HG03521 (cell line): ENCODE measurements at regions not wholly inside any gene's neighbourhood (a gene's known extent, or its start where the extent isn't known, plus 50 kb on each side); places are given as distances from the start of the nearest gene placed in this dataset.
"Not testable (repeated sequence)": the region's sequence is repeated elsewhere in the genome, so short reads cannot be mapped to it uniquely, and the experiment has no call there.

Experiments
- ATAC-seq: cut with Tn5 transposase; IDR thresholded peaks from one replicate; pipeline ENCODE4 v1.9.1; 2021; ENCODE audit warnings: mild to moderate bottlenecking, moderate library complexity; ENCODE audit not compliant: unreplicated experiment

DNA sequence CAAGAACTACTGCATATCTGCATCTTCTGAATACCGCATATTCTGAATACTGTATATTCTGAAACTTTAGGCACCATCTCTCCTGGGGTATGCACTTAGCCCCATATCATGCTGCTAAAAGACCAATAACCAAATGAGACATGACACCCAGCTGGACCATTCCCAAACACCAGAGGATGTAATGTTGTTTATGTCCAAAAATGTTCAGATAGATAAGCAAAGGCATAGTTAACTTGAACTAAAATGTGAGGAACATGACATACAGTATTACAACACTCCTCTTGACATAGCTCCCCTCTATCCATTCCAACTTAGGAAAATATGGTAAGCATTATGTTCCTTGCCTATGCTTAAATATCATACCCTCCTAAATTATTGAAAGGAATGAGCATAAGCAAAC is 127.3 kb downstream of the TENT5A start:
- no peak for ATAC-seq

DNA sequence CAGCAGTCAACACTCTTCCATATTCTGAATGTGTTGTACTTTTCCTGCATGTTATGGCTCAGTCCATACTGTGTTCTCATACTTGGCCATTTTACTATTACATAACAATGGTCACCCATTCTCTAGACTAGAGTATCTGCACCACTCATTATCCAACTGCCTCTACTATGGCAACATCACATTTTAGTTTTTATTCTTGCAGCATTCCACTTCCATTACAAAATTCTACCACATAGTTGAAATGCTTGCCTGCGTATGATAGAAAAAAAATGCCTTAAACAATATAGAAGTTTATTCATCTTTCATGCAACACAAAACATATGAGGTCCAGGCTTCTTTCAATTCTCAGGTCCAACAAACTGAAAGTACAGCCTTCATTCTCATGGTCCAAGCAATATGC is 128.0 kb downstream of the TENT5A start:
- no peak for ATAC-seq

DNA sequence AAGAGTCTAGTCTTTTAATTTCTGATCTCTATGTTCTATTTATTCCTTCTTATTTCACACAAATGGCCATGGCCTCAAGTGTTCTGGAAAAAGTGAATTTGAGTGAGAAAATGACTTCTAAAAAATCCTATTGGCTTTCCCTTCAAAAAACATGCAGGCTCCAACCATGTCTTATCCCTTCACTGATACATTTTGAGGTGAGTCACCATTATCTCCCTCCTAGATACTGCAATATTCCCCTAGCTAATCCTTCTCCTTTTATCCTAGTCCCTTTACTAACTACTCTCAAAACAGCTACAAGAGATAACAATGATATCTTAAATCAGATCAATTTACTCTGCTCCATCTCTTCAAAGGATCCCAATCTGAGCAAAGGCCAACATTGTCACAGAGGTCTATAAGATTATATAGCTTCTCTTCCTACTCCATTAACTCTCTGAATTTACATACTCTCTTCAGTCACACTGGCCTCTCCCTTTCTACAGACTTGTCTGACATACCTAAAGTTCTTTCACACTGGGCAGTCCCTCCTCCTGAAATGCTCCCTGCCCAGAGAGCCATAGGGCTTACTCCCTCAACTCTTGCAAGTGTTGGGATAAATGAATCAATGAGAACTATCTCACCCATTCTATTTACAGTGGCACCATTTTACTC is 129.2 kb downstream of the TENT5A start:
- no peak for ATAC-seq

DNA sequence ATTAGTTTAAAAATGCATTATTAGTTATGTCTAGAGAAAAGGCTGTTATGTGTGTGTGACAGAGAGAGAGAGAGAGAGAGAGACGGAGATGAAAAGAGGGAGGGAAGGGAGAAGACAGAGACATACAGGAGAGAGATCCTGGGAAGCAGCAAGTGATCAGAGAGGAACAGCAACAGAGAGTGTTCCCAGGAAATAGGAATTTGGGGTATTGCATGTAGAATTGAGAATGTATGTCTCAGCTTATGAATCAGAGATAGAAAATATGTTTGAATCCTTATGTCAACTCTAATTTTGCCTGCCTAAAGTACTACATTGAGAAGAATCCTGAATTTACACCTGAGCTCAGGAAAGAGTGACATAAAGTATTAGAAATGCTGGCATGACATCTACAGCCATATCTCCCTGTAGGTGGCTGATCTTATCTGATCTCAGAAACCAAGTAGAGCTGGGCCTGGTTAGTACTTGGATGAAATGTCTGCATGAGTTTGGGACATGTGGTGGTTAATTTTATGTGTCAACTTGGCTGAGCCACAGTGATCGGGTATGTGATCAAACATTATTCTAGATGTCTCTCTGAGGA is 130.6 kb downstream of the TENT5A start:
- no peak for ATAC-seq

DNA sequence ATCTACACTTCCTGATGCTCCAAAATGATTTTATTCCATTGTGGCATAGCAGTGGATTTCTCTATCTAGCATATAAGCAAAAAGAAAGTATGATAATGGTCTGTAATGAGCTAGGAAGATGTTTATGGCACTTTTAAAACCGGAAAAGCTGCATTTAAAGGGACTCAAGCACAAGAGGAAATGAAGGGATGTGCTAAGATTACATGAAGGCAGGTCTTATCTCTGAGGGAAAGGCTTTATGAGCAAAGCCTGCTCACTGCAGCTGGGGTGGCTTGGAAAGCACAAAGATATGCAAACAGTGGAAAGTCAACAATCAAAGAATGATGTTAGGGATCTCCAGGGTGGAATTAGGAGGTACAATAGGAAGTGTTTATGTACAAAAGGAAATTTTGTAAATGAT is 138.2 kb downstream of the TENT5A start:
- no peak for ATAC-seq

DNA sequence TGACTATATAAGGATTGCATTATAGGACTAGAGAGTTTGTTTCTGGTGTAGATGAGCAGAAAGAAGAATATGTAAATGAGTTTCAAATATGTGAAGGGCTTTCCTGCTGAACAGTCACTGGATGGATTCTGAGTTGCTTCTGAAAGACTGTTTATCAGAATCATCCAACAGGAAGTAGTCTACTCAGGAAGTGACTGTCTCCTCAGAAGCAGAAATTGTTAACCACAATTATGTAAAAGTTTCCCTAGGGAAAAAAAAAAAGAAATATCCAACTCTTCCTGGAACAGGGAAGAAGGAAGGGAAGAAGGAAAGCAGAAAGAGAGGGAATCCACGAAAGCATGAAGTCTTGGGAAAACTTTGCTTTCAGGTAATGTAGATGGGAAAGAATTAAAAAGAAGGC is 138.9 kb downstream of the TENT5A start:
- no peak for ATAC-seq

DNA sequence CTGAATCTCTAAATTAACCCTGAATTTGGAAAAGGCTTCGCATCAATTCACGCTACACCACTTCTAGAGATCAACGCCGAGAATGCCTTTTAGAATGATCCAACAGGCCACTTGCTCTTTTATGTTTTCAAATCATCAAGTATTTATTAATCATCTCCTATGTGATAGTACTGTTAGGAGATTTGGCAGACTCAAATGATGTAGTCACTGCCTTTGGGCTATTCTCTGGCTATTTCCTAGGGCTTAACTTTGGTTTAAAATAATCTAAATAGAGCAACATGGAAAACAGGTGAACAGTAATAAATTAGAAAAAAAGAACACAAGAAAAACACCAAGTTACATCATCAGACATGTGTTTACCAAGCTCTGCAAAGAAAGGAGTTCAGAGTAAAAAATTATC is 140.3 kb downstream of the TENT5A start:
- no peak for ATAC-seq

DNA sequence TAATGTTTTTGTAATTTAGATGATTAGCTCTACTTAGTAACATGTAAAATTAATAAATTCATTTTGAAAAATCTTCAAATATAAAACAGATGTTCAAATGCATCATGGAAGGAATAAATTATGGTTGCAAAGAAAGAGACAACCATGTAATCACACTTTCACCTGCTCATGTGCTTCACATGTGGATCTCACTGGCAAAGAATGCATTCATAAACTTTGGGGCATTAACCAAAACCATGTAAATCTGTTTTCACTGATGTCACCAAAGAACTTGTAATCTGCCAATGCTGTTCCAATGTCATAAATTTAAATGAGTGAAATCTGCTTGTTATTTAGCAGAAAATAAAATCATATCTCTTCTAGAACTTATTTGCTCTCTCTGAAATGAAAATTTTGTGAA is 142.7 kb downstream of the TENT5A start:
- no peak for ATAC-seq

DNA sequence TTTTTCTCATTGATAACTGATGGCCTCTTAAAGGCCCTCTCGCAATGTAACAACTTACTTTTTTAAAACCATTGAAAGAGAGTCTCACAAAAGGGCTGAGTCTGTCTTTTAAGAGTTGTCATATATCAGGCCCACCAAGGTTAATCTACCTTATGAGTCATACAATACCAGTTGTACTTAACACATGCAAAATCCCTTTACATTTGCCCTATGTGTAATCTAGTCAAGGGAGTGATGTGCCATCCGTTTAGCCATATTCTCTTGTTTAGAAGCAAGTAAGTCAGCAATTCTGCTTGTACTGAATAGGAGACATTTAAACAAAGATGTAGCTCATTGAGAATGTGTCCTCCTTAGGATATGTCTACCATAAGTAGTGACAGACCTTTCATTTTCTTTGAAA is 143.7 kb downstream of the TENT5A start:
- no peak for ATAC-seq

DNA sequence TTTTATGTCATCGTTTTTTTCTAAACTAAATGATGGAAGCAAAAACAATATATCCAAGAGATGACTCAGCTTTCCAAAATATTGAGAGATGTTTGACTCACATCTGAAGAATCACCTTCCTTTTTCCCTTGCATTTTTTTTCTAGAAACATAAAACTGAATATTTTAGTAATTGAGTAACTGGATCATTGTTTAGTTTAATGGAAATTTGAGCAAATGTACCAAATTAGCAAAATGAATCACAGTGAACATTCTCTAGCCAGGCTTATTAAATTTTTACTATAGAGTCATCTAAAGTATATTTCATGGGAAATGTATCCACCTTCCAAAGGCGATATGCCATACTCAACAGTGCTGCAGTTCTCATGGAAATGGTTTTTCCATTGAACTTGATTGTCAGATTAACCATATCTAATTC is 145.5 kb downstream of the TENT5A start:
- no peak for ATAC-seq

DNA sequence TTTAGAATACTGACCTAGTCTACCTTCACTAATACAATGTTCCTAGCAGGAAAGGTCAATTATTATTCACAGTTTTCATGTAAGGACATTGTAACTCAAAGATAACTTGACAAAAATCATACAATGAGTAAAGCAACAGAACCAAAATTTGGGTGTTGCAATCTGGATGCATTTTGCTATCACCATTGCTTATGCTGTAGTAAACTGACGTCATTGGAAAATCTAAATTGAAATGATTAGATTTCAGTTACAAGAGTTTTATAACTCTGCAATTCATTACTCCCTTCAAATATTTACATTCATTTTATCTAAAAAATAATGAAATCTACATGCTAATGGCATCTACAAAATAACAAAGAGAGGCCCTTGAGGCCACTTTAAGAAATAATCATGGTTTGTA is 147.0 kb downstream of the TENT5A start:
- no peak for ATAC-seq

DNA sequence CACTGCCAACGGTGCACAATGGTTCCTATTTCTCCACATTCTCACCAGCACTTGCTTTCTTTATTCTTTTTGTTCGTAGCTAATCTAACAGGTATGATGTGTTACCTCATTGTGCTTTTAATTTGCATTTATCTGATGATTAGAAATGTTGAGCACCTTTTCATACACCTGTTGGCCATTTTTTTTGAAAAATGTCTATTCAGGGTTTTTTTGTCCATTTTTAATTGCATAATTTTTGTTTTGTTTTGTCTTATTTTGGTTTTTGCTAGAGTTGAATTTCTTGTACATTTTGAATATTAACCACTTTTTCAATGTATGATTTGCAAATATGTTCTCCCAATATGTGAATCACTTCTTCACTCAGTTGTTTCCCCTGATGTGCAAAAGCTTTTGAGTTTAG is 150.6 kb downstream of the TENT5A start:
- ATAC-seq = no peak

DNA sequence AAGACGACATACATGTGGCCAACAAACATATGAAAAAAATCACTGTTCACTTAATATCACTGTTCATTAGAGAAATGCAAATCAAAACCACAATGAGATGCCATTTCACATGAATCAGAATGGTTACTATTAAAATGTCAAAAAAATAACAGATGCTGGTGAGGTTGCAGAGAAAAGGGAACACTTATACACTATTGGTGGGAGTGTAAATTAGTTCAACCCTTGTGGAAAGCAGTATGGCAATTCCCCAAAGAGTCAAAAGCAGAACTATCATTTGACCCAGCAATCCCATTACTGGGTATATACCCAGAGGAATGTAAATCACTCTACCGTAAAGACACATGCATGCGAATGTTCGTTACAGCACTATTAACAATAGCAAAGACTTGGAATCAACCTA is 152.0 kb downstream of the TENT5A start:
- not testable (repeated sequence) for ATAC-seq

DNA sequence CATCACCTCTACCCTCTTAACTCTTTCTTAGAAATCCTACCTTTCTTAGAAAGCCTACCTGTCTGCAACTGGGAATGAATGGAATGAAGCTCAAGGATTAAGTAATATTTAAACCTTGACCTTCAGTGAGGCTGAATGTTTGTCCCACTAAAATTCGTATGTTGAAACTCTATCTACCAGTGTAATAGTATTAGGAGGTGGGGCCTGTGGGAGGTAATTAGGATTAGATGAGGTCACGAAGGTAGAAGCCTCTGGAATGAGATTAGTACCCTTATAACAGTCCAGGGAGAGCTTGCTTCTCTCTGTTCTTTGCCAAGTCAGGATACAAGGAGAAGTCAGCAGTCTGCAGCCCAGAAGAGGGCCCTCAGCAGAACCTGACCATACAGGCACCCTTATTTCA is 158.0 kb downstream of the TENT5A start:
- ATAC-seq = no peak

DNA sequence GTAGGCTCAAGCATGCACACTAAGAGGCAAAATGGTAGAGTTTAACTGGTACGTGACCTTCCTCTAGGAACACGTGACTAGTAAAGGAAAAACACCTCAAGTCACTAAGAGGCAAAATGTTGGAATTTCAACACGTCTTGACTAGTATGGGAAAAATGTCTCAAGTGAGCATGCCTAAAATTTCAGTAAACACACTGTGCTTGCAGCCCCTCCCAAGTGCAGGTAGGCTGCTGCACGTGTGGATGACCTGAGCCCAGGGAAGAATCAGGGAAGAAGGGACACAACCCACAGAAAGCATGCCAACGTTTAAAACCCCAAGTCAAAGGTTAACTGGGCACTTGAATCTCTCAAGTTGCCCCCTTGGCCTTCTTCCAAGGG is 162.2 kb downstream of the TENT5A start:
- ATAC-seq = no peak

DNA sequence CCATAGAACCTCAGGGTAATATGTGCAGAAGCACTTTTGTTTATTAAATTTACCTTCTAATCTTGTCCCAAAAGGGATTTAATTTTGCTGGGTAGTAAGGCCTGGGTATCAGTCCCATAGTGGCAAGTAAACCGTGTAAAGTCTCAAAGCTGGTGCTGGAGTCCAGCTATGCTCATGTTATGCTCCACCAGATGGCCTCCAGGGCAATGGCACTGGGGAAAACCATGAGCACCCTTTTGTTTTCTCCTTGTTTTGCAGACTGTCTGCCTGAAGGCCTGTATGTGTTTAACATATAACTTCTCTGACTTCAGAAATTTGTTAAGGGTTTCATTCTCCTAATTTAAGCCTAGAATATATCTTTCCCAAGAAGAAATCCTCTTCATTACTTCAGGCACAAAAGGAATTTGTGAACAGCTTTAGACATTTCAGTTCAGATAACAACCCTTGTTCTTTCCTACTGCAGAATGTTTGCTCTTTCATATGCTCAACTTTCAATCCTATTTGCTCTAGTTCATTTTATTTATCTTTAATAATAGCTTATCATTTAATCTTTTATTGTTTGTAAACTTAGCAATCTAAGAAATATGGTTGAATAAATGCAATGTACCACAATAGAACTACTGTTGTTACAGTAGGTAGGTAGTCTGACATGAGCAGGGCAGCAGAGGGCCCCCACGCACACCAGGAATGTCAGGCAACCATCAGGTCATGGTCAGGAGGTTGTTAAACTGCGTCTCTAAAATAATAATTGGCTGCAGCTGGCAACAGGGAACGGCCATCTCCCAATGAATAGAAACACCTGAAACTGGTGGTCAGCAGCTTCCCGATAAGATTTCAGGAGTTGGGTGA is 162.8 kb downstream of the TENT5A start:
- ATAC-seq = no peak

DNA sequence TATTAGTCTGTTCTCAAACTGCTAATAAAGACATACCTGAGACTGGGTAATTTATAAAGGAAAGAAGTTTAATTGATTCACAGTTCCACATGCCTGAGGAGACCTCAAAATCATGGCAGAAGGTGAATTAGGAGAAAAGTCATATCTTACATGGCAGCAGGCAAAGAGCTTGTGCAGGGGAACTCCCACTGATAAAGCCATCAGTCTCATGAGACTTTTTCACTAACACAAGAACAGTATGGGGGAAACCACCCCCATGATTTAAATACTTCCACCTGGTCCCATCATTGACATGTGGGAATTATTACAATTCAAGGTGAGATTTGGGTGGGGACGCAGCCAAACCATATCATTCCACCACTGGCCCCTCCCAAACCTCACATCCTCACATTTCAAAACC is 166.8 kb downstream of the TENT5A start:
- not testable (repeated sequence) for ATAC-seq

DNA sequence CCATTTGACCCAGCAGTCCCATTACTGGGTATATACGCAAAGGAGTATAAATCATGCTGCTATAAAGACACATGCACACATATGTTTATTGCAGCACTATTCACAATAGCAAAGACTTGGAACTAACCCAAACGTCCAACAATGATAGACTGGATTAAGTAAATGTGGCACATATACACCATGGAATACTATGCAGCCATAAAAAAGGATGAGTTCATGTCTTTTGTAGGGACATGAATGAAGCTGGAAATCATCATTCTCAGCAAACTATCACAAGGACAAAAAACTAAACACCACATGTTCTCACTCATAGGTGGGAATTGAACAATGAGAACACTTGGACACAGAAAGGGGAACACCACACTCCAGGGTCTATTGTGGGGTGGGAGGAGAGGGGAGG is 168.3 kb downstream of the TENT5A start:
- not testable (repeated sequence) for ATAC-seq

DNA sequence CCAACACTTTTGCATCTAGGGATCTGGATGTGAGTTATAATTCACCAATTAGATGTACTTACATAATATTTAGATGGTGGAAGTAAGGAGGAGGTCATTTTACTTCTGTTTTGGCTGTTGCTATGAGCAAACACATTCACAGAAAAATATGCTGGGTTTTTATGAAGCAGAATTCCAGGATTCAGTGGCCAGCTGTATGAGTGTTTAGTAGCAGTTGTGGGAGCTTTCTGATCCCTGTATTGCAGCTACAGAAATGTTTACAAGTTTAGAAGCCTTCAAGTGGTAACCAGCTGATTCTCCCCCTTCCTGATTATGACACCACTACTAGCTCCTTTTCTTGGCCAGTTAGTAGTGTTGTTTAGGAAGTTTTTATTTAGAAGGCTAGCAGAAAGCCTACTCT is 177.0 kb downstream of the TENT5A start:
- no peak for ATAC-seq

DNA sequence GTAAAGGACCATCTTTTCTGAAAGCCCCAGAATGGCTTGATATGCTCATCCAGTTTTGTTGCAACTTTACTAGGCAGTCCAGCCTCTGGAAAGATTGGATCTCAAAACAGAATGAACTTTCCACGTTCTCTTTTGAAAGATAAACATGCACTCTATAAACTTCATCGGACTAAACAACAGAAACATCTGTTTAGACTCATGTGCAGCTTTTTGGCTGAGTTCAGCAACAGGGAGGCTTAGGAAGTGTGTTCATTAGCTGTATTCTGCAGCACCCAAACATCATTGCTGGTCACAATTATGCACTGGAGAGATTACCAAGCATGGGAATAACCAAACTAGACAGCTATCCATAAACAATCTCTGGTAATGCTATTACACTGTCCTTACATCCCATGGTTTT is 180.5 kb downstream of the TENT5A start:
- no peak for ATAC-seq

DNA sequence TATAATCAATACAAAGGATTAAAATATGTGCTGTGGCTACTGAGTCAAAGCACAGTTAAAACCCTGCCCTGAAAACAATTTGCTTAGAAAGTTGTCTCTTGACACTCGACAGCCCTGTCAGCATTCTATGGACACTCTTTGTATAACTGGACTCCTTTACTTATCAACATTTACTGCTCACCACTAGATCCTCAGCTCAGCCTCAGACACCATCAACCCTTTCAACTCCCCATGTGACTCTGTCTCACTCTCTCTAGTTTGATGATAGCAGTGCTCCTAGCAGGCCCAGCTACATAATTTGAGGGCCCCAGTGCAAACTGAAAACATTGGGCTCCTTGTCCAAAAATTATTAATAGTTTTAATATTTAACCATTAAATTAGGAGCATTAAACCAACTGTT is 181.8 kb downstream of the TENT5A start:
- no peak for ATAC-seq

DNA sequence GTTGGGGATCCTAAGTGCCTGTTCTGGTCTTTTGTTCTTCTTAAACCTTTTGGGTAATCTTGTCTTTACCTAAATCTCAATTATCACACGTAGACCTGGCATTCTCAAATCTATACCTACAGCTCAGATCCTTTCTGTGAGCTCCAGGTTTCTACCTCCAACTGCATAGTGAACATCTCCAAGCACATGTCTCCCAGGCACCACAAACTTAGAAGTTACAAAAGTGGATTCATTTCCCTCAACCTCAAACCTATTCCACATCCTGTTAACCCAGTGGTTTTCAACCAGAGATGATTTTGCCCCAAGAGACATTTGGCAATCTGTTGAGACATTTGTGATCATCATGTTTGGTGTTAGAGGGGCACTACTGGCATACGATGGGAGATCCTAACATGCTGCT is 183.5 kb downstream of the TENT5A start:
- no peak for ATAC-seq
